DND-41 (cell line): ENCODE measurements at regions not wholly inside any gene's neighbourhood (a gene's known extent, or its start where the extent isn't known, plus 50 kb on each side); places are given as distances from the start of the nearest gene placed in this dataset.
"Not testable (repeated sequence)": the region's sequence is repeated elsewhere in the genome, so short reads cannot be mapped to it uniquely, and the experiment has no call there.

Experiments
- ATAC-seq: fragments of 200-7000 bp; cut with Tn5 transposase; 3 replicates; pipeline ENCODE4 v1.9.1; 2021; ENCODE audit warnings: low read depth; ENCODE audit not compliant: insufficient read depth
- DNase-seq: peaks from one replicate; pipeline ENCODE4 v3.0.0-alpha.2; 2020
- H2AFZ ChIP-seq: 2 replicates; pipeline ENCODE4 v1.6.0; 2012; ENCODE audit warnings: low read depth, low read length
- H3K27ac ChIP-seq: 2 replicates; pipeline ENCODE4 v1.5.1; 2012; ENCODE audit warnings: low read length, inconsistent platforms
- H3K27me3 ChIP-seq: fragments of 200-600 bp; sonication (generic); 2 replicates; pipeline ENCODE4 v1.6.0; 2012; ENCODE audit warnings: low read length, mild to moderate bottlenecking, inconsistent platforms; ENCODE audit not compliant: insufficient read depth, poor library complexity
- H3K36me3 ChIP-seq: 2 replicates; pipeline ENCODE4 v1.5.1; 2012; ENCODE audit warnings: low read length, inconsistent platforms; ENCODE audit not compliant: insufficient read depth
- H3K4me1 ChIP-seq: 2 replicates; pipeline ENCODE4 v1.5.1; 2012; ENCODE audit warnings: mild to moderate bottlenecking, low read length; ENCODE audit not compliant: insufficient read depth
- H3K4me2 ChIP-seq: 2 replicates; pipeline ENCODE4 v1.6.0; 2012; ENCODE audit warnings: mild to moderate bottlenecking, moderate library complexity, low read length, inconsistent platforms; ENCODE audit not compliant: insufficient read depth
- H3K4me3 ChIP-seq, 2 experiments: fragments of 200-600 bp in 1 of 2; shearing (Covaris generic) in 1 of 2; 2 replicates each; pipeline ENCODE4 v1.5.1; 2012 to 2016; ENCODE audit warnings: inconsistent platforms in 2 of 2, low read length in 2 of 2, mild to moderate bottlenecking in 2 of 2, low read depth in 1 of 2, moderate library complexity in 1 of 2
- H3K79me2 ChIP-seq: 2 replicates; pipeline ENCODE4 v1.6.0; 2012; ENCODE audit warnings: low read length, inconsistent platforms; ENCODE audit not compliant: insufficient read depth
- H3K9ac ChIP-seq: 2 replicates; pipeline ENCODE4 v1.6.0; 2012; ENCODE audit warnings: low read depth, mild to moderate bottlenecking, inconsistent platforms, low read length, moderate library complexity
- H3K9me3 ChIP-seq: 2 replicates; pipeline ENCODE4 v1.5.1; 2012; ENCODE audit warnings: low read length, moderate library complexity, mild to moderate bottlenecking, inconsistent platforms; ENCODE audit not compliant: insufficient read depth, severe bottlenecking
- H4K20me1 ChIP-seq: 2 replicates; pipeline ENCODE4 v1.6.0; 2012; ENCODE audit warnings: low read length; ENCODE audit not compliant: insufficient read depth
- EZH2 ChIP-seq: IDR thresholded peaks from 3 replicates; pipeline ENCODE4 v1.6.1; 2012; ENCODE audit warnings: borderline replicate concordance, low read depth, mild to moderate bottlenecking, moderate library complexity, low read length, inconsistent platforms; ENCODE audit not compliant: severe bottlenecking
- TF ChIP-seq, protein P1 (sequence below): IDR thresholded peaks from 2 replicates; pipeline ENCODE4 v1.5.1; 2012; ENCODE audit warnings: borderline replicate concordance, low read length, moderate library complexity, mild to moderate bottlenecking; ENCODE audit not compliant: poor library complexity, severe bottlenecking; ENCODE audit errors: extremely low read depth

DNA sequence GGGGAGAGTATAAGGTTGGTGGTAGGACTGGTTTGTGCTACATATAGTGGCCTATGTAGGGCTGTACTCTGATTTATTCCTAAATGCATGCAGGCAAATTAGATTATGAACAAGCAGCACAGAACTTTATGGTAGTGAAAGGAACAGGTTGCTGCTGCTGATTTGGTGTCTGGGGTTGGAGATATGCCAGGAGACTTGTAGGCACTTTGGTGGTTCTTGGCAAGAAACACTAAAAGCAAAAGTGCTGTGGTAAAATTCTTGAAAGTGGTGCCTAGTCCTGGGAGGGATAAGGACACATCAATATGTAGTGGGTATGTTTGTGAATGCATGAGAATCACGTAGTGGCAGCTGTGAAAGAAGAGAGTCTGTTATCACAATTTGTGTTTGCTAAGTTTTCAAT is 2126.0 kb downstream of the TP53TG3F start:
- no peak overlapping the region for H3K9ac ChIP-seq
- peak overlapping the region; percentile 47 for H2AFZ ChIP-seq
- no peaks in the 10 kb centered on the region for H3K9me3 ChIP-seq
- H3K36me3 ChIP-seq: no peaks in the 10 kb centered on the region
- no peaks in the 10 kb centered on the region for H4K20me1 ChIP-seq
- H3K79me2 ChIP-seq: no peaks in the 10 kb centered on the region
- H3K4me3 ChIP-seq: no peak overlapping the region
- TF ChIP-seq EZH2: no peak
- TF ChIP-seq, protein P1, sequence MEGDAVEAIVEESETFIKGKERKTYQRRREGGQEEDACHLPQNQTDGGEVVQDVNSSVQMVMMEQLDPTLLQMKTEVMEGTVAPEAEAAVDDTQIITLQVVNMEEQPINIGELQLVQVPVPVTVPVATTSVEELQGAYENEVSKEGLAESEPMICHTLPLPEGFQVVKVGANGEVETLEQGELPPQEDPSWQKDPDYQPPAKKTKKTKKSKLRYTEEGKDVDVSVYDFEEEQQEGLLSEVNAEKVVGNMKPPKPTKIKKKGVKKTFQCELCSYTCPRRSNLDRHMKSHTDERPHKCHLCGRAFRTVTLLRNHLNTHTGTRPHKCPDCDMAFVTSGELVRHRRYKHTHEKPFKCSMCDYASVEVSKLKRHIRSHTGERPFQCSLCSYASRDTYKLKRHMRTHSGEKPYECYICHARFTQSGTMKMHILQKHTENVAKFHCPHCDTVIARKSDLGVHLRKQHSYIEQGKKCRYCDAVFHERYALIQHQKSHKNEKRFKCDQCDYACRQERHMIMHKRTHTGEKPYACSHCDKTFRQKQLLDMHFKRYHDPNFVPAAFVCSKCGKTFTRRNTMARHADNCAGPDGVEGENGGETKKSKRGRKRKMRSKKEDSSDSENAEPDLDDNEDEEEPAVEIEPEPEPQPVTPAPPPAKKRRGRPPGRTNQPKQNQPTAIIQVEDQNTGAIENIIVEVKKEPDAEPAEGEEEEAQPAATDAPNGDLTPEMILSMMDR: no peak
- peak; percentile 31; the same call in 1 of the 3 replicates for ATAC-seq
- DNase-seq: no peak
- H3K4me2 ChIP-seq: no peak overlapping the region
- no peaks in the 10 kb centered on the region for H3K27me3 ChIP-seq
- peaks cover 8% of the 10 kb centered on the region for H3K4me1 ChIP-seq
- peak overlapping the region; percentile 54 for H3K27ac ChIP-seq

DNA sequence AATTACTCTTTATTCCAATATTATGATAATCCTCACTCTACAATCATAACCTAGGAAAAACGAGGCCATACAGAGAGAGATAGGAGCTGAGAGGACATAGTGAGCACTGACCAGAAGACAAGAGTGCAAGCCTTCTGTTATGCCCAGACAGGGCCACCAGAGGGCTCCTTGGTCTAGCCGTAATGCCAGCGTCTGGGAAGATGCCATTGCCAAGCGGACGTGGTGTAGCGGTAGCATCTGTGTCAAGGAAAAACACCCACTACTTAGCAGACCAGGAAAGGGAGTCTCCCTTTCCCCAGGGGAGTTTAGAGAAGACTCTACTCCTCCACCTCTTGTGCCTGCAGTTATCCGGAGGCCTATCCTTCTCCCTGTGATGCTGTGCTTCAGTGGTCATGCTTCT is 2131.5 kb downstream of the TP53TG3F start:
- H3K9me3 ChIP-seq, H2AFZ ChIP-seq, H3K9ac ChIP-seq, H3K36me3 ChIP-seq, H3K4me2 ChIP-seq, H3K4me1 ChIP-seq, H3K4me3 ChIP-seq, H3K27me3 ChIP-seq, H4K20me1 ChIP-seq, DNase-seq, H3K79me2 ChIP-seq, ATAC-seq, H3K27ac ChIP-seq: not testable (repeated sequence)
- TF ChIP-seq, protein P1: peak; percentile 38

DNA sequence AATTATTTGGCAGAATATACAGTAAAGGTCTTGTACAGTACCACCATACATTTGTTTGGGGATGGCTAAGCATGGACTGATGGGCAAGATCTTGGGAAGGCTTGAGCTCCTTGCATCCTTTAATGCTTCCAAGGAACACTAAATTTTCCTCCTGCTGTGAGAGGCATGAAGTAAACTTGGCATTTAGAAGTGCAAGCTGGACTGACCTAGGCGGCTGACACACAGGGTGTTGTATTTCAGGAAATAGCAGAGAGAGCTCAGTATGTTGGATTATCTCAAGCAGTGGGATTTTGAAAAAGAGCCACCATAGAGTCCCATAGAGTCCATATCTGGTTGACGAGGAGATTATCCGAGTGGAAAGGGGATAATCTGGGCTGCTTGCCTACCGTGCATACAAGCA is 2137.1 kb downstream of the TP53TG3F start:
- Histone ChIP-seq H3K27ac (no peak overlapping the region), H3K4me2 (no peak overlapping the region), H4K20me1 (no peaks in the 10 kb centered on the region), H3K4me1 (peaks cover 11% of the 10 kb centered on the region), H3K79me2 (no peaks in the 10 kb centered on the region), H3K9ac (no peak overlapping the region), H3K36me3 (no peaks in the 10 kb centered on the region), H2AFZ (no peak overlapping the region), H3K9me3 (no peaks in the 10 kb centered on the region), H3K4me3 (no peak overlapping the region), H3K27me3 (no peaks in the 10 kb centered on the region)
- no peak for DNase-seq
- TF ChIP-seq, protein P1: no peak
- no peak for TF ChIP-seq EZH2
- ATAC-seq: no peak
